Adipocyte (in vitro differentiated cells): ENCODE measurements at regions not wholly inside any gene's neighbourhood (a gene's known extent, or its start where the extent isn't known, plus 50 kb on each side); places are given as distances from the start of the nearest gene placed in this dataset.
A peak's percentile ranks its signal among the peaks of the same experiment; 100 is the strongest.

Experiments
- DNase-seq: peaks from one replicate; pipeline ENCODE4 v3.0.0-alpha.2; 2015; ENCODE audit warnings: low read depth
- H3K27me3 ChIP-seq: replicated peaks from 2 replicates; pipeline ENCODE4 v1.7.0; 2013; ENCODE audit warnings: mild to moderate bottlenecking, low read length, moderate library complexity; ENCODE audit not compliant: control insufficient read depth, insufficient read depth
- H3K36me3 ChIP-seq: 2 replicates; pipeline ENCODE4 v1.7.0; 2013; ENCODE audit warnings: low read length, mild to moderate bottlenecking, moderate library complexity; ENCODE audit not compliant: control insufficient read depth, insufficient read depth, severe bottlenecking
- H3K4me1 ChIP-seq: 2 replicates; pipeline ENCODE4 v1.7.0; 2013; ENCODE audit warnings: mild to moderate bottlenecking, low read length, moderate library complexity; ENCODE audit not compliant: control insufficient read depth, insufficient read depth
- H3K4me3 ChIP-seq: 2 replicates; pipeline ENCODE4 v1.7.0; 2013; ENCODE audit warnings: mild to moderate bottlenecking, low read length, moderate library complexity
- H3K9ac ChIP-seq: 2 replicates; pipeline ENCODE4 v1.7.0; 2013; ENCODE audit warnings: mild to moderate bottlenecking, low read length, moderate library complexity
- H3K9me3 ChIP-seq: 2 replicates; pipeline ENCODE4 v1.7.0; 2013; ENCODE audit warnings: mild to moderate bottlenecking, low read length, moderate library complexity; ENCODE audit not compliant: control insufficient read depth

GRCh38 chr5:107235167-107235566 lies 435.6 kb downstream of the EFNA5 start:
- no peaks in the 10 kb centered on the region for H3K27me3 ChIP-seq
- no peaks in the 10 kb centered on the region for H3K9me3 ChIP-seq
- no peak for DNase-seq
- H3K36me3 ChIP-seq, result no peaks in the 10 kb centered on the region
- no peaks in the 10 kb centered on the region for H3K4me1 ChIP-seq
- H3K9ac ChIP-seq, result no peak overlapping the region
- H3K4me3 ChIP-seq, result no peak overlapping the region

- H3K9me3 ChIP-seq, result no peaks in the 10 kb centered on the region
- DNase-seq, result no peak
- H3K4me3 ChIP-seq, result no peak overlapping the region
Observed at GRCh38 chr5:107232788-107233187, 437.9 kb downstream of the EFNA5 start.

DNA sequence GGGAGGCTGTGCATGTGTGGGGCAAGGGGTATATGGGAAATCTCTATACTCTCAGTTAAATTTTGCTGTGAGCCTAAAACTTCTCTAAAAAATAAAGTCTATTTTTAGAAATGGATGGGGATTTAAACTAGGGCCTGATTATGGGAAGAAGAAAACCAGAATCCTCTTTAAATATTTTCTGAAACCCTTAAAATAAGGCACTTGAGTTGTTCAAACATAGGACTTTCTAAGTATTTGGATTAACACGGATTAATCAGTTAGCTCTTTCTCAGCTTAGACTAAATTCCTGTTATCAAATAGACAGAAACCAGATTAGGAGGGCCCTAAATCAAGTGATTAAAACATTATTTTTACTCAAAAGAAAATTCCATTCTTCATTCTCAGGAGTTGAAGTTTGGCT lies 438.4 kb downstream of the EFNA5 start:
- Histone ChIP-seq H3K9me3 (no peaks in the 10 kb centered on the region), H3K27me3 (no peaks in the 10 kb centered on the region), H3K36me3 (no peaks in the 10 kb centered on the region), H3K4me1 (no peaks in the 10 kb centered on the region), H3K4me3 (no peak overlapping the region), H3K9ac (no peak overlapping the region)
- no peak for DNase-seq

More at GRCh38 chr5:107232788-107233187, 437.9 kb downstream of the EFNA5 start:
- no peak overlapping the region for H3K9ac ChIP-seq
- no peaks in the 10 kb centered on the region for H3K4me1 ChIP-seq
- H3K36me3 ChIP-seq, result no peaks in the 10 kb centered on the region
- H3K27me3 ChIP-seq, result no peaks in the 10 kb centered on the region

- Histone ChIP-seq H3K9me3 (no peaks in the 10 kb centered on the region), H3K4me3 (no peak overlapping the region), H3K9ac (no peak overlapping the region), H3K36me3 (no peaks in the 10 kb centered on the region), H3K27me3 (no peaks in the 10 kb centered on the region), H3K4me1 (no peaks in the 10 kb centered on the region)
- no peak for DNase-seq
Observed at GRCh38 chr5:107231191-107231590, 439.5 kb downstream of the EFNA5 start.

GRCh38 chr5:107230367-107230766 lies 440.4 kb downstream of the EFNA5 start:
- DNase-seq, result no peak
- Histone ChIP-seq H3K36me3 (no peaks in the 10 kb centered on the region), H3K9me3 (no peaks in the 10 kb centered on the region)

GRCh38 chr5:107228226-107228625 lies 442.5 kb downstream of the EFNA5 start:
- Histone ChIP-seq H3K9ac (no peak overlapping the region), H3K9me3 (no peaks in the 10 kb centered on the region), H3K36me3 (no peaks in the 10 kb centered on the region), H3K4me3 (no peak overlapping the region), H3K27me3 (no peaks in the 10 kb centered on the region), H3K4me1 (no peaks in the 10 kb centered on the region)
- DNase-seq, result no peak

More at GRCh38 chr5:107230367-107230766, 440.4 kb downstream of the EFNA5 start:
- Histone ChIP-seq H3K4me3 (no peak overlapping the region), H3K4me1 (no peaks in the 10 kb centered on the region), H3K9ac (no peak overlapping the region), H3K27me3 (no peaks in the 10 kb centered on the region)

DNA sequence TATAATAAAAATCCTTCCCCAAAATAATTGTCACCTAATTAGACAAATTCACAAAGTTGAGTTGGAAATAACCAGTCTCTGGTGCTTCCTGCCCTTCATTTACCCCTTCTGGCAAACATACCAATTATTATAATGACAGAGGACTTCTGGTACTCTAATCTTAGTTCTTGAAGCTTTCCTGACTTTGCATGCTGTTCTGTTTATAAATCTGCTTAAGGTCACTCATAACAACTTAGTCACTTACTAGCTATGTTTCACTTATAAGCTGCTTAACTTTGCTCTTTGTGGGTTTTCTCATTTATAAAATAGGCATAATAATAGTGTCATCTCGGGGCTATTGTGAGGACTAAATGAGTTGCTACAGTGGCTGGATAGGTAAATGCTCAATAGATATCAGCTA lies 446.5 kb downstream of the EFNA5 start:
- DNase-seq, result no peak
- H3K9me3 ChIP-seq, result no peaks in the 10 kb centered on the region
- H3K9ac ChIP-seq, result no peak overlapping the region
- H3K36me3 ChIP-seq, result no peaks in the 10 kb centered on the region
- no peaks in the 10 kb centered on the region for H3K27me3 ChIP-seq
- no peaks in the 10 kb centered on the region for H3K4me1 ChIP-seq
- H3K4me3 ChIP-seq, result no peak overlapping the region

GRCh38 chr5:107223066-107223465 lies 447.7 kb downstream of the EFNA5 start:
- Histone ChIP-seq H3K4me1 (no peaks in the 10 kb centered on the region), H3K4me3 (no peak overlapping the region), H3K9ac (no peak overlapping the region), H3K27me3 (no peaks in the 10 kb centered on the region), H3K36me3 (no peaks in the 10 kb centered on the region), H3K9me3 (no peaks in the 10 kb centered on the region)
- DNase-seq, result no peak

DNA sequence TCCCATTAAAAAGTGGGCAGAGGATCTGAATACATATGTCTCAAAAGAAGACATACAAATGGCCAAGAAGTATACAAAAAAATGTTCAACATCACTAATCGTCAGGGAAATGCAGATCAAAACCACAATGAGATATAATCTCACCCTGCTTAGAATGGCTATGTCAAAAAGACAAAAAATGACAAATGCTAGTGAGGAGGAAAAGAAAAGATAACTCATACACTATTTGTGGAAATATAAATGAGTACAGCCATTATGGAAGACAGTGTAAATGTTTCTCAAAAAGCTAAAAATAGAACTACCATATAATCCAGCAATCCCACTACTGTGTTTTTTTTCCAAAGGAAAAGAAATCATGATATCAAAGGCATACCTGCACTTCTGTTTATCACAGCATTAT lies 450.7 kb downstream of the EFNA5 start:
- H3K9ac ChIP-seq, result no peak overlapping the region
- DNase-seq, result no peak

GRCh38 chr5:107218457-107219193 lies 452.1 kb downstream of the EFNA5 start:
- Histone ChIP-seq H3K9ac (no peak overlapping the region), H3K4me3 (no peak overlapping the region), H3K4me1 (no peaks in the 10 kb centered on the region), H3K27me3 (no peaks in the 10 kb centered on the region), H3K36me3 (no peaks in the 10 kb centered on the region), H3K9me3 (no peaks in the 10 kb centered on the region)
- peak; percentile 14 for DNase-seq

More for the DNA sequence above, 450.7 kb downstream of the EFNA5 start:
- H3K4me3 ChIP-seq, result no peak overlapping the region
- no peaks in the 10 kb centered on the region for H3K27me3 ChIP-seq
- H3K4me1 ChIP-seq, result no peaks in the 10 kb centered on the region
- no peaks in the 10 kb centered on the region for H3K36me3 ChIP-seq
- no peaks in the 10 kb centered on the region for H3K9me3 ChIP-seq

- Histone ChIP-seq H3K9ac (no peak overlapping the region), H3K9me3 (no peaks in the 10 kb centered on the region), H3K4me1 (no peaks in the 10 kb centered on the region), H3K27me3 (no peaks in the 10 kb centered on the region), H3K36me3 (no peaks in the 10 kb centered on the region), H3K4me3 (no peak overlapping the region)
- DNase-seq, result no peak
Observed at GRCh38 chr5:107217721-107218130, 453.0 kb downstream of the EFNA5 start.

DNA sequence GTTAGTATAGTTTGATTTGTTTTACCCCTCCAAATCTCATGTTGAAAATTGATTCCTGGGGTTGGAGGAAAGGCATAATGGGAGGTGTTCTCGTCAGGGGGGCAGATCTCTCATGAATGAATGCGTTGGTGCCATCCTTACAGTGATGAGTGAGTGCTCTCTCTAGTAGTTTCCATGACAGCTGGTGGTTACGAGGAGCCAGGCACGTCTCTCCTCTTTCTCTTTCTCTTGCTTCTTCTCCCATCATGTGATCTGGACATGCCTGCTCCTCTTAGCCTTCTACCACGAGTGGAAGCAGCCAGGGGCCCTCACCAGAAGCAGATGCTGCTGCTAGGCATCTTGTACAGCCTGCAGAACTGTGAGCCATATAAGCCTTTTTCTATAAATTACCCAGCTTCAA lies 454.1 kb downstream of the EFNA5 start:
- Histone ChIP-seq H3K4me3 (no peak overlapping the region), H3K27me3 (no peaks in the 10 kb centered on the region), H3K4me1 (no peaks in the 10 kb centered on the region), H3K9me3 (no peaks in the 10 kb centered on the region), H3K9ac (no peak overlapping the region), H3K36me3 (no peaks in the 10 kb centered on the region)
- no peak for DNase-seq
